ENCODE measurements at regions not wholly inside any gene's neighbourhood (a gene's known extent, or its start where the extent isn't known, plus 50 kb on each side); places are given as distances from the start of the nearest gene placed in this dataset.

GRCh38 chr18:67269206-67269605 is 247.3 kb downstream of the DSEL start:
- DNase-seq (ENCODE audit: low spot score) = no peak
- no peak for TF ChIP-seq CTCF (IDR thresholded peaks at IDR 0.05)

GRCh38 chr18:67268530-67268929 is 248.0 kb downstream of the DSEL start:
- TF ChIP-seq CTCF (IDR thresholded peaks at IDR 0.05) = no peak
- no peak for DNase-seq (ENCODE audit: low spot score)
- ATAC-seq (ENCODE audit: low FRiP score) = no peak

More at GRCh38 chr18:67269206-67269605, 247.3 kb downstream of the DSEL start:
- ATAC-seq (ENCODE audit: low FRiP score) = no peak

DNA sequence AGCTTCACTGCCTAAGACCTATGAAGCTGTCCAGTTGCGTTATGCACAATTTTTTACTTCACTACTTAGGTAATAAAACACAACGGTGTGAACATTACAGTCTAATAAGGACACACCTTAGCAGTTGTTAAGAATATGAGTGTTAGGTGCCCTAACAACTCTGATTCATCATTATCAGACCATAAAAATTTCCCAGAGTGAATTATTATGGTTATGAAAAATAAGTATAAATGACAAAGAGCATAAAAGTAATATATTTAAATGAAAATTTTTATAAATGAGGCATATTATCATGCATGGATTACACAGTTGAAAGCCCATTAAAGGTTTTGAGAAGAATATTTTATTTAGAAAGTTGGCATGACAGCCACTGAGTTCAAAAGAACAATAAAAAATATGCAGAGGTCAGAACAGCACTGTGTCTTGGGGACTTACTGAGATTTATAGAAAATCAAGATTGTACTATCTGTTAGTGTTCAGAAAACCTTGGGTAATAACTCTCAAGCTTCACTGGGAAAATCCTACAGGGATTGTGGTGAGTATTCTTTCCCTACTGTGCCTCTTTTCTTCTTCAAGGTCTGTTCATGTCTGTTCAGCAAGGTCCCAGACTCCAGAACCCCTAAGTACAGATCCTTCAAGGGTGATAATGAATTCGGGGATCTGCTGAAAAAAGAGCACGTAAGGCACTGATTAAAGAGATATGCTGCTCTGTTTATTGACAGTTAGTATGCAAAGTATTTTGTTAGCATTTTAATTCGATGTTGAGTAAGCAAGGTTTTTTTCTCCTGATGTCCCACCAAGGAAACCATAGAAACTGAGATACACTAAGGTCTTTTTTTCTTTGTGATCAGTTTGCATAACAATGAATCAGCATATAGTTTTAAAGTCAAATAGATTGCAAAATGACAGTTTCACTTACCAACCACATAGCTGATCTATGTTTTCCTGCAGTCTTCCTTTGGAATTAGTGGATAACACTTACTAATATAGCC is 250.0 kb downstream of the DSEL start:
- TF ChIP-seq CTCF (IDR thresholded peaks at IDR 0.05) = no peak
- DNase-seq (ENCODE audit: low spot score) (no peak), ATAC-seq (ENCODE audit: low FRiP score) (no peak)

- DNase-seq (ENCODE audit: low spot score) (no peak), ATAC-seq (ENCODE audit: low FRiP score) (no peak)
- TF ChIP-seq CTCF (IDR thresholded peaks at IDR 0.05) = no peak
Observed at GRCh38 chr18:67265464-67266245, 250.9 kb downstream of the DSEL start.

- no peak for DNase-seq (ENCODE audit: low spot score)
- TF ChIP-seq CTCF (IDR thresholded peaks at IDR 0.05) = no peak
- ATAC-seq (ENCODE audit: low FRiP score) = no peak
Observed at GRCh38 chr18:67261931-67262552, 254.5 kb downstream of the DSEL start.

- TF ChIP-seq CTCF (IDR thresholded peaks at IDR 0.05) = no peak
- no peak for ATAC-seq (ENCODE audit: low FRiP score)
- no peak for DNase-seq (ENCODE audit: low spot score)
Observed at GRCh38 chr18:67260841-67261240, 255.7 kb downstream of the DSEL start.
